ENCODE measurements at regions not wholly inside any gene's neighbourhood (a gene's known extent, or its start where the extent isn't known, plus 50 kb on each side); places are given as distances from the start of the nearest gene placed in this dataset.

DNA sequence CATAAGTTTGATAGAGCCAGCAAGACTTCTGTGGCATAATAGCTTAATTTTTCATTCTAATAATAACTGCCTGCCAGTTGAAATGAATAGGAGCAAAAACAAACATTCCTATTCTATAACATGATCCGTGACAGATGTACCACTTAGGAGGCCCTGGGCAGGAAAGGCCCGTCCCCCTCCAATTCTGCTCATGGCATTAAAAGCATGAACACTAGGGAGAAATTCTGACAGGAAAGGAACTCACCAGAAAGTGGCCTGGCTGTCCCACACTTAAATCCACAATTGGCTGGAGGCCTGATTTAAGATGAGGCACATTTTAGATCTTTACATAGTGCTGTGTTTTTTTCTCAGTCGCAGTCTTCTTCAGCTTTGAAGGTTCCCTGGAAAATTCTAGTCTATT lies 261.9 kb upstream of the ETAA1 start:
- TF ChIP-seq, protein P1, sequence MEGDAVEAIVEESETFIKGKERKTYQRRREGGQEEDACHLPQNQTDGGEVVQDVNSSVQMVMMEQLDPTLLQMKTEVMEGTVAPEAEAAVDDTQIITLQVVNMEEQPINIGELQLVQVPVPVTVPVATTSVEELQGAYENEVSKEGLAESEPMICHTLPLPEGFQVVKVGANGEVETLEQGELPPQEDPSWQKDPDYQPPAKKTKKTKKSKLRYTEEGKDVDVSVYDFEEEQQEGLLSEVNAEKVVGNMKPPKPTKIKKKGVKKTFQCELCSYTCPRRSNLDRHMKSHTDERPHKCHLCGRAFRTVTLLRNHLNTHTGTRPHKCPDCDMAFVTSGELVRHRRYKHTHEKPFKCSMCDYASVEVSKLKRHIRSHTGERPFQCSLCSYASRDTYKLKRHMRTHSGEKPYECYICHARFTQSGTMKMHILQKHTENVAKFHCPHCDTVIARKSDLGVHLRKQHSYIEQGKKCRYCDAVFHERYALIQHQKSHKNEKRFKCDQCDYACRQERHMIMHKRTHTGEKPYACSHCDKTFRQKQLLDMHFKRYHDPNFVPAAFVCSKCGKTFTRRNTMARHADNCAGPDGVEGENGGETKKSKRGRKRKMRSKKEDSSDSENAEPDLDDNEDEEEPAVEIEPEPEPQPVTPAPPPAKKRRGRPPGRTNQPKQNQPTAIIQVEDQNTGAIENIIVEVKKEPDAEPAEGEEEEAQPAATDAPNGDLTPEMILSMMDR (conservative IDR thresholded peaks at IDR 0.05) = no peak
- TF ChIP-seq EZH2 (IDR thresholded peaks at IDR 0.05; ENCODE audit: low read depth) = no peak
